OCI-LY7 (cell line): ENCODE measurements at regions not wholly inside any gene's neighbourhood (a gene's known extent, or its start where the extent isn't known, plus 50 kb on each side); places are given as distances from the start of the nearest gene placed in this dataset.

Experiments used
- EZH2phosphoT487 ChIP-seq: fragments of 200-600 bp; sonication (generic); IDR thresholded peaks from 2 replicates; pipeline ENCODE4 v1.6.1; 2018; ENCODE audit warnings: low read depth, borderline replicate concordance, mild to moderate bottlenecking, mixed run types, antibody characterized with exemption, low read length, moderate library complexity, mixed read lengths
- TF ChIP-seq, protein P1 (sequence below): fragments of 200-600 bp; sonication (generic); conservative IDR thresholded peaks from 2 replicates; pipeline ENCODE4 v1.5.1; 2014; ENCODE audit warnings: mild to moderate bottlenecking, antibody characterized with exemption, low read length, moderate library complexity, mixed read lengths

- TF ChIP-seq, protein P1, sequence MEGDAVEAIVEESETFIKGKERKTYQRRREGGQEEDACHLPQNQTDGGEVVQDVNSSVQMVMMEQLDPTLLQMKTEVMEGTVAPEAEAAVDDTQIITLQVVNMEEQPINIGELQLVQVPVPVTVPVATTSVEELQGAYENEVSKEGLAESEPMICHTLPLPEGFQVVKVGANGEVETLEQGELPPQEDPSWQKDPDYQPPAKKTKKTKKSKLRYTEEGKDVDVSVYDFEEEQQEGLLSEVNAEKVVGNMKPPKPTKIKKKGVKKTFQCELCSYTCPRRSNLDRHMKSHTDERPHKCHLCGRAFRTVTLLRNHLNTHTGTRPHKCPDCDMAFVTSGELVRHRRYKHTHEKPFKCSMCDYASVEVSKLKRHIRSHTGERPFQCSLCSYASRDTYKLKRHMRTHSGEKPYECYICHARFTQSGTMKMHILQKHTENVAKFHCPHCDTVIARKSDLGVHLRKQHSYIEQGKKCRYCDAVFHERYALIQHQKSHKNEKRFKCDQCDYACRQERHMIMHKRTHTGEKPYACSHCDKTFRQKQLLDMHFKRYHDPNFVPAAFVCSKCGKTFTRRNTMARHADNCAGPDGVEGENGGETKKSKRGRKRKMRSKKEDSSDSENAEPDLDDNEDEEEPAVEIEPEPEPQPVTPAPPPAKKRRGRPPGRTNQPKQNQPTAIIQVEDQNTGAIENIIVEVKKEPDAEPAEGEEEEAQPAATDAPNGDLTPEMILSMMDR: no peak
- no peak for TF ChIP-seq EZH2phosphoT487
Measured at GRCh38 chr2:236849940-236850339, 235.7 kb upstream of the COPS8 start.
